ENCODE measurements at regions not wholly inside any gene's neighbourhood (a gene's known extent, or its start where the extent isn't known, plus 50 kb on each side); places are given as distances from the start of the nearest gene placed in this dataset.

GRCh38 chr2:109679626-109680025 is 65.5 kb downstream of the SOWAHC start:
- H3K9me3 ChIP-seq, result no peaks in the 10 kb centered on the region
- 31 to 36% methylated on average over 5 of the region's 5 CpGs for WGBS, 2 donors
- no peaks in the 10 kb centered on the region for H3K36me3 ChIP-seq
- no peaks in the 10 kb centered on the region for H3K27me3 ChIP-seq
- H3K4me1 ChIP-seq, result peaks cover 40 to 75% of the 10 kb centered on the region in 2 donors
- no peak overlapping the region for H3K4me3 ChIP-seq (replicated peaks in 1 of 3)
- peak overlapping the region; percentile 78 to 87 (median 81) for H3K27ac ChIP-seq
- TF ChIP-seq CTCF (IDR thresholded peaks at IDR 0.05) (no peak), POLR2A (IDR thresholded peaks at IDR 0.05) (no peak)
- intact Hi-C loops (cut with DNase I), result loop anchor here (10.0 kb wide), 1 partner anchor 65 kb away; the partner anchor contains the start of genes SEPTIN10 and SOWAHC
- DNase-seq, result peak; percentile 61 to 66

- H3K4me1 ChIP-seq, result peaks cover 40 to 70% of the 10 kb centered on the region in 2 donors
- peak overlapping the region; percentile 78 to 87 (median 81) for H3K27ac ChIP-seq
- 78 to 85% methylated on average over 11 of the region's 11 CpGs for WGBS, 2 donors
- no peak overlapping the region for H3K4me3 ChIP-seq (replicated peaks in 1 of 3)
- DNase-seq, result peak in 1 of 2 donors; percentile 55
- no peaks in the 10 kb centered on the region for H3K27me3 ChIP-seq
- H3K9me3 ChIP-seq, result no peaks in the 10 kb centered on the region
- TF ChIP-seq POLR2A (IDR thresholded peaks at IDR 0.05), result no peak
- no peak for TF ChIP-seq CTCF (IDR thresholded peaks at IDR 0.05)
- intact Hi-C loops (cut with DNase I), result no loop called here
- no peaks in the 10 kb centered on the region for H3K36me3 ChIP-seq
These were observed 66.5 kb downstream of the SOWAHC start for GRCh38 chr2:109680523-109681297.

GRCh38 chr2:109681633-109682380 is 67.6 kb downstream of the SOWAHC start:
- no peak overlapping the region for H3K4me3 ChIP-seq (replicated peaks in 1 of 3)
- H3K4me1 ChIP-seq, result peaks cover 40 to 59% of the 10 kb centered on the region in 2 donors
- whole genome bisulfite sequencing, 2 donors, result 72 to 82% methylated on average over 4 to 5 of the region's 5 CpGs
- no peaks in the 10 kb centered on the region for H3K36me3 ChIP-seq
- peak overlapping the region in 2 of 3 donors; percentile 45 to 60 for H3K27ac ChIP-seq
- intact Hi-C loops (cut with DNase I), result no loop called here
- TF ChIP-seq POLR2A (IDR thresholded peaks at IDR 0.05) (no peak), CTCF (IDR thresholded peaks at IDR 0.05) (no peak)
- DNase-seq, result peak in 1 of 2 donors; percentile 27
- H3K9me3 ChIP-seq, result no peaks in the 10 kb centered on the region
- H3K27me3 ChIP-seq, result no peaks in the 10 kb centered on the region

- no peaks in the 10 kb centered on the region for H3K27me3 ChIP-seq
- no peak overlapping the region for H3K4me3 ChIP-seq (replicated peaks in 1 of 3)
- TF ChIP-seq POLR2A (IDR thresholded peaks at IDR 0.05) (no peak), CTCF (IDR thresholded peaks at IDR 0.05) (no peak)
- peak overlapping the region in 2 of 3 donors; percentile 0 to 41 for H3K27ac ChIP-seq
- no peaks in the 10 kb centered on the region for H3K9me3 ChIP-seq
- peaks cover 26 to 42% of the 10 kb centered on the region in 2 donors for H3K4me1 ChIP-seq
- peak; percentile 63 to 74 for DNase-seq
- no peaks in the 10 kb centered on the region for H3K36me3 ChIP-seq
- 55 to 56% methylated on average over 6 to 8 of the region's 8 CpGs for WGBS, 2 donors
- intact Hi-C loops (cut with DNase I), result no loop called here
These were observed 69.3 kb downstream of the SOWAHC start for GRCh38 chr2:109683452-109683851.

- H3K27me3 ChIP-seq, result no peaks in the 10 kb centered on the region
- intact Hi-C loops (cut with DNase I), result no loop called here
- WGBS, 2 donors, result 85 to 88% methylated on average over 4 of the region's 4 CpGs
- DNase-seq, result no peak
- peaks cover 11 to 34% of the 10 kb centered on the region in 2 donors for H3K4me1 ChIP-seq
- H3K27ac ChIP-seq, result no peak overlapping the region
- H3K36me3 ChIP-seq, result no peaks in the 10 kb centered on the region
- no peaks in the 10 kb centered on the region for H3K9me3 ChIP-seq
- no peak overlapping the region for H3K4me3 ChIP-seq (replicated peaks in 1 of 3)
- no peak for TF ChIP-seq POLR2A (IDR thresholded peaks at IDR 0.05)
- TF ChIP-seq CTCF (IDR thresholded peaks at IDR 0.05), result no peak
These were observed 71.3 kb downstream of the SOWAHC start for GRCh38 chr2:109685453-109685852.

Data from thyroid gland (tissue), 4 donors.